B cell (primary cell): ENCODE measurements at regions not wholly inside any gene's neighbourhood (a gene's known extent, or its start where the extent isn't known, plus 50 kb on each side); places are given as distances from the start of the nearest gene placed in this dataset.

ENCODE experiments used
- EZH2 ChIP-seq: IDR thresholded peaks from 2 replicates; pipeline ENCODE4 v1.6.1; 2012; ENCODE audit warnings: borderline replicate concordance, low read depth, mild to moderate bottlenecking, moderate library complexity, low read length; ENCODE audit not compliant: insufficient read depth, poor library complexity, severe bottlenecking
- TF ChIP-seq, protein P1 (sequence below): fragments of 200-600 bp; IDR thresholded peaks from one replicate; pipeline ENCODE4 v1.8.0; 2022; ENCODE audit warnings: antibody characterized with exemption, mild to moderate bottlenecking

DNA sequence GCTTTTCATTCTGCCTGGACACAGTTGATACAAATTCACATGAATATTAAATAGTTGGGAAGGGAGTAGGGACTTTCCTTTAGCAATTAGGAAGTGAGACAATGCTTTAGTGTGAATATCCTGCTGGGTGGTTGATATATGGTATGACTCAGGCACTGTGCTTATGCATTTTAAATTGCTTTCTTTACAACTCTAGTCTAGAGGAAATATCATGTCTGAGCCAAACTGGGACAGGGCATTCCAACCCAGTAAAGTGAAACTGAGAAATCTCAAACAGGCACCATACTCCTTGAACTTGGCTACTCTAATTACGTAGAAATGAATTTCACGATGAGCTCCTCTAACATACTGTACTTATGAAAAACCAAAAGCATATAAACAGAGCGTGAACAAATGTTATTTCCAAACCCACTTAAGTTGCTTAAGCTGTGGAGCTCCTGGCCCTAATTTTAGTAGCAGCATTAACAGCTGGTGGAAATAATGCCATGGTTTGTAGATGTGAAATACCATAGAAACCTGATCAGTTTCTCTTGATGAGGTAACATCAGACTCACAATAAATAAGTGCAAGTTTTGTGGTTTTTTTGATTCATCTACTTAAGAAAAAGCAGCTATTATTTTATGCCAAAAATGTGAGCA, 242.9 kb upstream of the GK2 start:
- TF ChIP-seq, protein P1, sequence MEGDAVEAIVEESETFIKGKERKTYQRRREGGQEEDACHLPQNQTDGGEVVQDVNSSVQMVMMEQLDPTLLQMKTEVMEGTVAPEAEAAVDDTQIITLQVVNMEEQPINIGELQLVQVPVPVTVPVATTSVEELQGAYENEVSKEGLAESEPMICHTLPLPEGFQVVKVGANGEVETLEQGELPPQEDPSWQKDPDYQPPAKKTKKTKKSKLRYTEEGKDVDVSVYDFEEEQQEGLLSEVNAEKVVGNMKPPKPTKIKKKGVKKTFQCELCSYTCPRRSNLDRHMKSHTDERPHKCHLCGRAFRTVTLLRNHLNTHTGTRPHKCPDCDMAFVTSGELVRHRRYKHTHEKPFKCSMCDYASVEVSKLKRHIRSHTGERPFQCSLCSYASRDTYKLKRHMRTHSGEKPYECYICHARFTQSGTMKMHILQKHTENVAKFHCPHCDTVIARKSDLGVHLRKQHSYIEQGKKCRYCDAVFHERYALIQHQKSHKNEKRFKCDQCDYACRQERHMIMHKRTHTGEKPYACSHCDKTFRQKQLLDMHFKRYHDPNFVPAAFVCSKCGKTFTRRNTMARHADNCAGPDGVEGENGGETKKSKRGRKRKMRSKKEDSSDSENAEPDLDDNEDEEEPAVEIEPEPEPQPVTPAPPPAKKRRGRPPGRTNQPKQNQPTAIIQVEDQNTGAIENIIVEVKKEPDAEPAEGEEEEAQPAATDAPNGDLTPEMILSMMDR = no peak
- no peak for TF ChIP-seq EZH2
